SJCRH30 (cell line): ENCODE measurements at regions not wholly inside any gene's neighbourhood (a gene's known extent, or its start where the extent isn't known, plus 50 kb on each side); places are given as distances from the start of the nearest gene placed in this dataset.
"Not testable (repeated sequence)": the region's sequence is repeated elsewhere in the genome, so short reads cannot be mapped to it uniquely, and the experiment has no call there.

Source experiments
- DNase-seq, 2 experiments: peaks; one replicate each; pipeline ENCODE4 v3.0.0-alpha.2; 2015 to 2020
- H3K27ac ChIP-seq: fragments of 250-450 bp; sonication (Bioruptor Pico); 2 replicates; pipeline ENCODE4 v1.5.1; 2020; ENCODE audit warnings: mild to moderate bottlenecking, moderate library complexity
- H3K27me3 ChIP-seq: fragments of 250-450 bp; sonication (Bioruptor Pico); 2 replicates; pipeline ENCODE4 v1.5.1; 2020; ENCODE audit warnings: mild to moderate bottlenecking, moderate library complexity
- H3K36me3 ChIP-seq: fragments of 250-450 bp; sonication (Bioruptor Pico); 2 replicates; pipeline ENCODE4 v1.5.1; 2020; ENCODE audit warnings: mild to moderate bottlenecking, moderate library complexity
- H3K4me1 ChIP-seq: fragments of 250-450 bp; sonication (Bioruptor Pico); 2 replicates; pipeline ENCODE4 v1.5.1; 2020; ENCODE audit warnings: mild to moderate bottlenecking, moderate library complexity
- H3K4me3 ChIP-seq: fragments of 250-450 bp; sonication (Bioruptor Pico); 2 replicates; pipeline ENCODE4 v1.5.1; 2020; ENCODE audit warnings: mild to moderate bottlenecking, moderate library complexity
- H3K9me3 ChIP-seq: fragments of 250-450 bp; sonication (Bioruptor Pico); replicated peaks from 2 replicates; pipeline ENCODE4 v1.5.1; 2020; ENCODE audit warnings: mild to moderate bottlenecking, moderate library complexity

- Histone ChIP-seq H3K27ac (no peak overlapping the region), H3K9me3 (no peaks in the 10 kb centered on the region), H3K27me3 (no peaks in the 10 kb centered on the region), H3K4me1 (no peaks in the 10 kb centered on the region), H3K36me3 (no peaks in the 10 kb centered on the region), H3K4me3 (no peak overlapping the region)
- no peak for DNase-seq
Measured at GRCh38 chr11:129710423-129710822, 105.2 kb upstream of the TMEM45B start.

- Histone ChIP-seq H3K27me3 (no peaks in the 10 kb centered on the region), H3K36me3 (no peaks in the 10 kb centered on the region), H3K27ac (no peak overlapping the region), H3K4me1 (no peaks in the 10 kb centered on the region), H3K9me3 (no peaks in the 10 kb centered on the region), H3K4me3 (no peak overlapping the region)
- no peak for DNase-seq
Measured at GRCh38 chr11:129711760-129712159, 103.9 kb upstream of the TMEM45B start.

GRCh38 chr11:129712486-129713240, 103.0 kb upstream of the TMEM45B start:
- not testable (repeated sequence) for DNase-seq

DNA sequence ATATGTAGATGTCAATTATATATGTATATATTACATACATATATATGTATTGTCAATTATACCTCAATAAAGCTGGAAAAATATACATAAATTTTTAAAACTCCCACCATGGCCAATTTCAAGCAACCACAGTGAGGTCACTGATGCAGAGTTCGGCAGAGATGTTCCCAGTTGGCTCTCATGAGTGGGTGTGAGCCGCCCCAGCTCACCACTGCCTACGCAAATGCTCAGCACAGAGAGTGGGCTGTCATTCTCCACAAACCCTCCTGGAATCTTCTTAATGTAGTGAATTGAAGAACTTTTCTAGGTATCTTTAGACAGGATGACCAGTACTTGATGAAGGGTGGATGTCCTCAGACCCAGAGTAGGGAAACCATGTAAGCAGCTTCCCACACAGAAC, 96.6 kb upstream of the TMEM45B start:
- Histone ChIP-seq H3K27me3 (no peaks in the 10 kb centered on the region), H3K4me1 (no peaks in the 10 kb centered on the region), H3K4me3 (no peak overlapping the region), H3K9me3 (no peaks in the 10 kb centered on the region), H3K36me3 (no peaks in the 10 kb centered on the region), H3K27ac (no peak overlapping the region)
- no peak for DNase-seq

More at GRCh38 chr11:129712486-129713240, 103.0 kb upstream of the TMEM45B start:
- H3K27ac ChIP-seq, H3K36me3 ChIP-seq, H3K4me3 ChIP-seq, H3K27me3 ChIP-seq, H3K4me1 ChIP-seq, H3K9me3 ChIP-seq: not testable (repeated sequence)

- H3K27ac ChIP-seq, result no peak overlapping the region
- H3K36me3 ChIP-seq, result no peaks in the 10 kb centered on the region
- no peak for DNase-seq
- no peaks in the 10 kb centered on the region for H3K9me3 ChIP-seq
- H3K4me1 ChIP-seq, result no peaks in the 10 kb centered on the region
- no peak overlapping the region for H3K4me3 ChIP-seq
- no peaks in the 10 kb centered on the region for H3K27me3 ChIP-seq
Measured at GRCh38 chr11:129720156-129720555, 95.5 kb upstream of the TMEM45B start.

GRCh38 chr11:129720994-129721393, 94.7 kb upstream of the TMEM45B start:
- Histone ChIP-seq H3K9me3 (no peaks in the 10 kb centered on the region), H3K27me3 (no peaks in the 10 kb centered on the region), H3K4me3 (no peak overlapping the region), H3K4me1 (no peaks in the 10 kb centered on the region), H3K36me3 (no peaks in the 10 kb centered on the region), H3K27ac (no peak overlapping the region)
- DNase-seq, result no peak

DNA sequence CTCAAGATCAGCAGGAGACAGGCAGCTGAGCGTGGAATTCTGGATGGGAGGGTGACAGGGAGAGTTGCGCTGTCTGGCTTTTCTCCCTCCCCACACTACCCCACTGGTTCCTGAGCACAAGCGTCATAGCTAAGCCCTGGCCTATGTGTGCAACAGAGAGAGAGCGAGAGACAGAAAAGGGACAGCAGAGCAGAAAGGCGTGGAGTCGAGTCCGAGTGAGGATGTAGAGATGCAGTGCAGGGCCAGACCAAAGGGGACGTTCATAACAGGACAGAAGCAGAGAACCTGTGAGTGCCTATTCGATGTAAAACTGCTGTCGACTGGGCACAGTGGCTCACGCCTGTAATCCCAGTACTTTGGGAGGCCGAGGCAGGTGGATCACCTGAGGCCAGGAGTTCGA, 94.0 kb upstream of the TMEM45B start:
- no peak for DNase-seq
- Histone ChIP-seq H3K9me3 (no peaks in the 10 kb centered on the region), H3K4me3 (no peak overlapping the region), H3K36me3 (no peaks in the 10 kb centered on the region), H3K27me3 (no peaks in the 10 kb centered on the region), H3K4me1 (no peaks in the 10 kb centered on the region), H3K27ac (no peak overlapping the region)

GRCh38 chr11:129722529-129722928, 93.1 kb upstream of the TMEM45B start:
- no peaks in the 10 kb centered on the region for H3K4me1 ChIP-seq
- H3K27me3 ChIP-seq, result no peaks in the 10 kb centered on the region
- no peaks in the 10 kb centered on the region for H3K36me3 ChIP-seq
- H3K9me3 ChIP-seq, result no peaks in the 10 kb centered on the region
- H3K4me3 ChIP-seq, result no peak overlapping the region
- no peak for DNase-seq
- H3K27ac ChIP-seq, result no peak overlapping the region

DNA sequence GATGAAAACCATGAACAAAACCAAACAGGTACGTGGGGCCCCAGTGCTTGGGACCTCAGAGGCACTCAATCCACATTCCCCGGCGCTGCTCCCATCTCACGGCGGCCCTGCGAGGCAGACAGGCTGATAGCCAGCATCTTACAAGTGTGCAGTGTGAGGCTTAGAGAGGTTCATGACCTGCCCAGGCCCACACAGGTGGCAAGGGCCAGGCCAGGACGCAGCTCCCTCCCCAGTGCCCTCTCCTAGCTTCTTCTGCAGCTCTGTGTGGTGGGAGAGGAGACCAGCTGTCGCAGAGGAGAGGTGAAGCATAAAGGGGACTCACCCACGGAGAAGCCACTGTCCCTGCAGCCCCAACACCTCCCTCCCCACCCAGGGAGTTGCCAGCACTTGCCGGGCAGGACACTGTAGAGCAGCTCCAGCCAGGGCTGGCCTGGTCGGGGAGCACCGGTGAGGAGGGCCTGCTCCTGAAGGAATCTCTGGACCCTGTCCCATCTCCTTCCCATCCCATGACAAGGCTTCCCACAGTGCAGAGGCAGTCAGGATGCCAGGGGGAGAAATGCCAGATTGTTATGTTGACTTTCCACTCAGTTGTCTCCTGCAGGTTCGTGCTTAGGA, 92.4 kb upstream of the TMEM45B start:
- H3K36me3 ChIP-seq, result no peaks in the 10 kb centered on the region
- H3K4me3 ChIP-seq, result no peak overlapping the region
- no peak overlapping the region for H3K27ac ChIP-seq
- no peaks in the 10 kb centered on the region for H3K9me3 ChIP-seq
- DNase-seq, result no peak
- no peaks in the 10 kb centered on the region for H3K4me1 ChIP-seq
- no peaks in the 10 kb centered on the region for H3K27me3 ChIP-seq

- H3K4me3 ChIP-seq, result no peak overlapping the region
- no peaks in the 10 kb centered on the region for H3K9me3 ChIP-seq
- H3K36me3 ChIP-seq, result no peaks in the 10 kb centered on the region
- H3K27ac ChIP-seq, result no peak overlapping the region
- DNase-seq, result no peak
- no peaks in the 10 kb centered on the region for H3K27me3 ChIP-seq
- H3K4me1 ChIP-seq, result no peaks in the 10 kb centered on the region
Measured at GRCh38 chr11:129723761-129724162, 91.9 kb upstream of the TMEM45B start.

DNA sequence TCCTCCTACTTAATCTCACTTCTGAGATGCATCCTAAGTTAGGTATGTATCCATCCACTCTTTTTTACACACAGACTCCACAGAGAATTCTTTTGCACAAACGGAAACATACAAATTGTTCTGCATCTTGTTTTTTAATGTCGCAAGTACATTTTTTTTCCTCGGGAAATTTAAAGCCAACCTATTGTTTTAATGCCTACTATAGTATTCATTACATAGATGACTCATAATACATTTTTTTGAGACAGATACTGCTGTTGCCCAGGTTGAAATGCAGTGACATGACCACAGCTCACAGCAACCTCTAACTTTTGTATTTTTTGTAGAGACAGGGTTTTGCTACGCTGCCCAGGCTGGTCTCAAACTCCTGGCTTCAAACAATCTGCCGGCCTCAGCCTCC, 90.8 kb upstream of the TMEM45B start:
- Histone ChIP-seq H3K9me3 (no peaks in the 10 kb centered on the region), H3K36me3 (no peaks in the 10 kb centered on the region), H3K27ac (no peak overlapping the region), H3K4me1 (no peaks in the 10 kb centered on the region), H3K27me3 (no peaks in the 10 kb centered on the region), H3K4me3 (no peak overlapping the region)
- DNase-seq, result no peak

- no peaks in the 10 kb centered on the region for H3K27me3 ChIP-seq
- no peaks in the 10 kb centered on the region for H3K9me3 ChIP-seq
- no peak for DNase-seq
- H3K4me3 ChIP-seq, result no peak overlapping the region
- H3K27ac ChIP-seq, result no peak overlapping the region
- no peaks in the 10 kb centered on the region for H3K36me3 ChIP-seq
- H3K4me1 ChIP-seq, result no peaks in the 10 kb centered on the region
Measured at GRCh38 chr11:129726179-129726578, 89.5 kb upstream of the TMEM45B start.

DNA sequence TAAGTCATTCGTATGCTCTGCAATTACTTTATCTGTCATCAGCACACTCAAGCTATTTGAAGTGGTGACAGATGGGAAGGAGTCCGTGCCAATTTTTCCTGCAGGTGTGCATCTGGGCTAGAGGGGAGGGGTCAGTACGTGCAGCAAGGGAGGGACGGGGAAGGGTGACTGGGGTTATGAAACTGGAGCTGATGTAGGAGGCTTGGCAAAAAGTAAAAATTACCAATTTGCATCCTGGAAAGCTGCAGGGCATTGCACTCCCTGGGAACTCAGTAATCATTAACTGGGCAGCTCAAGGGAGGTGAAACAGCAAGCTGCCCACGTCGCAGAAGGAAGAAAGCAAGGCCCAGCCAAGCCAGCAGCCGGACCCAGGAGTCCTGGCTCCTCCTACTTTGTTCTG, 87.1 kb upstream of the TMEM45B start:
- Histone ChIP-seq H3K27ac (no peak overlapping the region), H3K36me3 (no peaks in the 10 kb centered on the region), H3K4me3 (no peak overlapping the region), H3K4me1 (no peaks in the 10 kb centered on the region), H3K27me3 (no peaks in the 10 kb centered on the region), H3K9me3 (no peaks in the 10 kb centered on the region)
- DNase-seq, result no peak

DNA sequence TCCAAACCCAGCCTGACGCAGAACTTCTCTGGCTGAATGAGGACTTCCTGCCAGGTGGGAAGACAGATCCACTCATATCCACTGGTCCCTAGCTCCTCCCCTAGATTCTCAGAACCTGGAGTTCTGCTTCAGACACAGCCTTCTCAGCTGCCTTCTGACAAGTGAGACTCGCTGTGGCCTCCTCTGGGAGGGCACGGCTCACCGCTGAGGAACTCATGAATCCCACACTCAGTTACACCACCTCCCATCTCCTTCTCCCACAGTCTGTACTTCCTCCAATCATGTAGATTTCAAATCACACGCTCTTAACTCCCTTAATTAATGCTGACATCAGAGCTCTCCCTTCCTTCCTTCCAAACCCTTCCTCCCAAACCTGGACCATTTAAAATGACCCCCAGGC, 86.4 kb upstream of the TMEM45B start:
- DNase-seq, result no peak
- Histone ChIP-seq H3K27me3 (no peaks in the 10 kb centered on the region), H3K36me3 (no peaks in the 10 kb centered on the region), H3K4me1 (no peaks in the 10 kb centered on the region), H3K9me3 (no peaks in the 10 kb centered on the region), H3K27ac (no peak overlapping the region), H3K4me3 (no peak overlapping the region)

DNA sequence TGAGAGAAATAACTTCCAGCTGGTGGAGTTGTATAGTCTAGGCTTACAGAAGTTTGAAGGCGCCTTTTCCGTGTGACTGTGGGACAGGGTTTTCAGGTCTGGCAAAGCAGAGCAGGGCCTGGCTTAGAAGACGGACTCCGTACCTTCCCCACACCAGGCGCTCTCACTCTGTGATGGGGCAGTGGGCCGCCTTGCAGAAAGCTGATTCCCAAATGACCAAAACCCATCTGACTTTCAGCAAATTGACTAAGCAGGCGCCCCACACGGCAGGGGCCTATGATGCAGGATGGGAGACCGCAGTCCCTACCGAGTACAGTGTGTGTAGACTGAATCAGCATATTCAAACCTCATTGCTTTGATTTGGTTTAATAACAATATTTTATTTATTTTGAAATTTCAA, 85.8 kb upstream of the TMEM45B start:
- Histone ChIP-seq H3K4me1 (no peaks in the 10 kb centered on the region), H3K9me3 (no peaks in the 10 kb centered on the region), H3K4me3 (no peak overlapping the region), H3K36me3 (no peaks in the 10 kb centered on the region), H3K27ac (no peak overlapping the region), H3K27me3 (no peaks in the 10 kb centered on the region)
- no peak for DNase-seq

GRCh38 chr11:129731316-129731715, 84.3 kb upstream of the TMEM45B start:
- Histone ChIP-seq H3K4me3 (no peak overlapping the region), H3K4me1 (no peaks in the 10 kb centered on the region), H3K27me3 (no peaks in the 10 kb centered on the region), H3K36me3 (no peaks in the 10 kb centered on the region), H3K9me3 (no peaks in the 10 kb centered on the region), H3K27ac (no peak overlapping the region)
- no peak for DNase-seq
